Activated CD4-positive, alpha-beta T cell treated with anti-CD3 and anti-CD28 coated beads, Interleukin-2, amount 10 ng/mL, durations not matched to agents 7 days and 5 days (primary cell): ENCODE measurements at regions not wholly inside any gene's neighbourhood (a gene's known extent, or its start where the extent isn't known, plus 50 kb on each side); places are given as distances from the start of the nearest gene placed in this dataset.

Experiments used
- CTCF ChIA-PET: fragments of 350-600 bp; sonication (Branson Sonifier 250); formaldehyde crosslinking; loops from one replicate; lab custom pipeline; 2021; ENCODE audit warnings: antibody characterized with exemption; lab: Charles Lee
- POLR2A ChIA-PET: fragments of 350-600 bp; sonication (Branson Sonifier 250); formaldehyde crosslinking; loops from one replicate; lab custom pipeline; 2021; ENCODE audit warnings: antibody characterized with exemption; lab: Charles Lee
- DNase-seq: peaks from one replicate; pipeline ENCODE4 v3.0.0-alpha.2; 2020
- H3K27ac Mint-ChIP-seq: one replicate; pipeline ENCODE4 v1.8.0; 2021; ENCODE audit warnings: mild to moderate bottlenecking, moderate library complexity, mixed read lengths
- H3K27me3 Mint-ChIP-seq: one replicate; pipeline ENCODE4 v1.8.0; 2021; ENCODE audit warnings: mixed read lengths
- H3K36me3 Mint-ChIP-seq: one replicate; pipeline ENCODE4 v1.8.0; 2021; ENCODE audit warnings: low read depth, mixed read lengths
- H3K4me1 Mint-ChIP-seq: one replicate; pipeline ENCODE4 v1.8.0; 2021; ENCODE audit warnings: mixed read lengths
- H3K4me3 Mint-ChIP-seq: one replicate; pipeline ENCODE4 v1.8.0; 2021; ENCODE audit warnings: mild to moderate bottlenecking, moderate library complexity, mixed read lengths
- H3K9me3 Mint-ChIP-seq: one replicate; pipeline ENCODE4 v1.8.0; 2021; ENCODE audit warnings: mixed read lengths

GRCh38 chr5:158287643-158288271, 428.8 kb upstream of the CLINT1 start:
- no peak overlapping the region for H3K4me3 Mint-ChIP-seq
- DNase-seq = no peak
- H3K27ac Mint-ChIP-seq = no peak overlapping the region
- no peaks in the 10 kb centered on the region for H3K9me3 Mint-ChIP-seq
- ChIA-PET CTCF (no interaction called here), POLR2A (no interaction called here)
- no peaks in the 10 kb centered on the region for H3K36me3 Mint-ChIP-seq
- H3K4me1 Mint-ChIP-seq = no peaks in the 10 kb centered on the region
- H3K27me3 Mint-ChIP-seq = no peaks in the 10 kb centered on the region

- Mint-ChIP-seq H3K27me3 (no peaks in the 10 kb centered on the region), H3K36me3 (no peaks in the 10 kb centered on the region), H3K27ac (no peak overlapping the region), H3K4me1 (no peaks in the 10 kb centered on the region), H3K9me3 (no peaks in the 10 kb centered on the region), H3K4me3 (no peak overlapping the region)
- ChIA-PET POLR2A (no interaction called here), CTCF (no interaction called here)
- no peak for DNase-seq
Measured at GRCh38 chr5:158286827-158287226, 427.9 kb upstream of the CLINT1 start.

- Mint-ChIP-seq H3K4me1 (no peaks in the 10 kb centered on the region), H3K9me3 (no peaks in the 10 kb centered on the region), H3K36me3 (no peaks in the 10 kb centered on the region), H3K4me3 (no peak overlapping the region), H3K27me3 (no peaks in the 10 kb centered on the region), H3K27ac (no peak overlapping the region)
- DNase-seq = no peak
- CTCF ChIA-PET = no interaction called here
- POLR2A ChIA-PET = no interaction called here
Measured at GRCh38 chr5:158285698-158286097, 426.8 kb upstream of the CLINT1 start.

- no peak for DNase-seq
- Mint-ChIP-seq H3K4me3 (no peak overlapping the region), H3K27ac (no peak overlapping the region), H3K27me3 (no peaks in the 10 kb centered on the region), H3K36me3 (no peaks in the 10 kb centered on the region), H3K9me3 (no peaks in the 10 kb centered on the region), H3K4me1 (no peaks in the 10 kb centered on the region)
- ChIA-PET POLR2A (no interaction called here), CTCF (no interaction called here)
Measured at GRCh38 chr5:158284242-158284641, 425.3 kb upstream of the CLINT1 start.

- H3K27me3 Mint-ChIP-seq = no peaks in the 10 kb centered on the region
- POLR2A ChIA-PET = no interaction called here
- CTCF ChIA-PET = no interaction called here
Measured at GRCh38 chr5:158283397-158283796, 424.5 kb upstream of the CLINT1 start.

GRCh38 chr5:158278216-158278925, 419.4 kb upstream of the CLINT1 start:
- Mint-ChIP-seq H3K4me3 (no peak overlapping the region), H3K9me3 (no peaks in the 10 kb centered on the region), H3K4me1 (no peaks in the 10 kb centered on the region), H3K27ac (no peak overlapping the region), H3K27me3 (no peaks in the 10 kb centered on the region), H3K36me3 (no peaks in the 10 kb centered on the region)
- ChIA-PET POLR2A (no interaction called here), CTCF (no interaction called here)
- no peak for DNase-seq

More at GRCh38 chr5:158283397-158283796, 424.5 kb upstream of the CLINT1 start:
- no peaks in the 10 kb centered on the region for H3K4me1 Mint-ChIP-seq
- no peak overlapping the region for H3K27ac Mint-ChIP-seq
- no peak for DNase-seq
- H3K4me3 Mint-ChIP-seq = no peak overlapping the region
- H3K9me3 Mint-ChIP-seq = no peaks in the 10 kb centered on the region
- H3K36me3 Mint-ChIP-seq = no peaks in the 10 kb centered on the region

GRCh38 chr5:158277276-158277675, 418.3 kb upstream of the CLINT1 start:
- Mint-ChIP-seq H3K36me3 (no peaks in the 10 kb centered on the region), H3K27ac (no peak overlapping the region), H3K4me3 (no peak overlapping the region), H3K27me3 (no peaks in the 10 kb centered on the region), H3K4me1 (no peaks in the 10 kb centered on the region), H3K9me3 (no peaks in the 10 kb centered on the region)
- DNase-seq = no peak
- ChIA-PET POLR2A (no interaction called here), CTCF (no interaction called here)

- no peak overlapping the region for H3K27ac Mint-ChIP-seq
- ChIA-PET POLR2A (no interaction called here), CTCF (no interaction called here)
- DNase-seq = no peak
- H3K9me3 Mint-ChIP-seq = no peaks in the 10 kb centered on the region
- H3K27me3 Mint-ChIP-seq = no peaks in the 10 kb centered on the region
- H3K4me1 Mint-ChIP-seq = no peaks in the 10 kb centered on the region
- H3K36me3 Mint-ChIP-seq = no peaks in the 10 kb centered on the region
- H3K4me3 Mint-ChIP-seq = no peak overlapping the region
Measured at GRCh38 chr5:158276692-158277091, 417.7 kb upstream of the CLINT1 start.

GRCh38 chr5:158275511-158275910, 416.6 kb upstream of the CLINT1 start:
- H3K27me3 Mint-ChIP-seq = no peaks in the 10 kb centered on the region
- H3K4me1 Mint-ChIP-seq = no peaks in the 10 kb centered on the region
- H3K27ac Mint-ChIP-seq = no peak overlapping the region
- H3K36me3 Mint-ChIP-seq = no peaks in the 10 kb centered on the region
- no peak overlapping the region for H3K4me3 Mint-ChIP-seq
- ChIA-PET CTCF (no interaction called here), POLR2A (no interaction called here)
- H3K9me3 Mint-ChIP-seq = no peaks in the 10 kb centered on the region
- no peak for DNase-seq

GRCh38 chr5:158273035-158273434, 414.1 kb upstream of the CLINT1 start:
- Mint-ChIP-seq H3K4me3 (no peak overlapping the region), H3K27ac (no peak overlapping the region), H3K36me3 (no peaks in the 10 kb centered on the region), H3K4me1 (no peaks in the 10 kb centered on the region), H3K9me3 (no peaks in the 10 kb centered on the region), H3K27me3 (no peaks in the 10 kb centered on the region)
- no peak for DNase-seq
- CTCF ChIA-PET = no interaction called here
- POLR2A ChIA-PET = no interaction called here

GRCh38 chr5:158272409-158272808, 413.5 kb upstream of the CLINT1 start:
- ChIA-PET CTCF (no interaction called here), POLR2A (no interaction called here)
- no peaks in the 10 kb centered on the region for H3K4me1 Mint-ChIP-seq
- no peak overlapping the region for H3K27ac Mint-ChIP-seq
- no peak overlapping the region for H3K4me3 Mint-ChIP-seq
- no peaks in the 10 kb centered on the region for H3K9me3 Mint-ChIP-seq
- H3K36me3 Mint-ChIP-seq = no peaks in the 10 kb centered on the region
- H3K27me3 Mint-ChIP-seq = no peaks in the 10 kb centered on the region
- DNase-seq = no peak

- H3K4me1 Mint-ChIP-seq = no peaks in the 10 kb centered on the region
- no peak overlapping the region for H3K27ac Mint-ChIP-seq
- CTCF ChIA-PET = no interaction called here
- H3K9me3 Mint-ChIP-seq = peaks cover 3% of the 10 kb centered on the region
- DNase-seq = no peak
- no peak overlapping the region for H3K4me3 Mint-ChIP-seq
- no peaks in the 10 kb centered on the region for H3K36me3 Mint-ChIP-seq
- H3K27me3 Mint-ChIP-seq = no peaks in the 10 kb centered on the region
- POLR2A ChIA-PET = no interaction called here
Measured at GRCh38 chr5:158270996-158271554, 412.1 kb upstream of the CLINT1 start.

- ChIA-PET POLR2A (no interaction called here), CTCF (no interaction called here)
- Mint-ChIP-seq H3K27me3 (no peaks in the 10 kb centered on the region), H3K27ac (no peak overlapping the region), H3K36me3 (no peaks in the 10 kb centered on the region), H3K4me1 (no peaks in the 10 kb centered on the region), H3K4me3 (no peak overlapping the region), H3K9me3 (peaks cover 3% of the 10 kb centered on the region)
- no peak for DNase-seq
Measured at GRCh38 chr5:158268286-158268685, 409.3 kb upstream of the CLINT1 start.
